ENCODE measurements at regions not wholly inside any gene's neighbourhood (a gene's known extent, or its start where the extent isn't known, plus 50 kb on each side); places are given as distances from the start of the nearest gene placed in this dataset.

DNA sequence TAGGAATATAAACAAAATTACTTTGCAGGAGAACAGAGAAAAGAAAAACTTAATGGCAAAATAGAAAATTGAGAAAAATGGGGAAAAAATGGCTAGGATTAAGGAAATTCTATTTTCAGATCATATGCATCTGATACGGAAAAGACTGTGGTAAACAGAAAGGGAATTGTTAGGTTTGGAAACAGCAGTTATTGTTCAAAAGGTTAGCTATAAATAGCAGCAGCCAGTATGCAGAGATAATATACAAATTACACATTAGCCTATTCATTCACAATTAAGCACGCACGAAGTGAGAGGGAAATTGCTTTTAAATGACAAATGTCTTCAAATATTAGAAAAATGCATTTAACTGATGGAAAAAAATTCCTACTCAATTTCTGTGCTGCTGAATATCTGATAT lies 224.1 kb upstream of the FAM3C start:
- H3K79me2 ChIP-seq (ENCODE audit: insufficient read depth, low read length), result no peaks in the 10 kb centered on the region
- H4K20me1 ChIP-seq (ENCODE audit: insufficient read depth, low read length, poor library complexity, severe bottlenecking), result no peaks in the 10 kb centered on the region
- no peak overlapping the region for H3K9ac ChIP-seq (ENCODE audit: low read depth, low read length, poor library complexity, severe bottlenecking)
- no peaks in the 10 kb centered on the region for H3F3A ChIP-seq (ENCODE audit: low read depth)
- no peaks in the 10 kb centered on the region for H3K4me1 ChIP-seq (ENCODE audit: insufficient read depth, low read length, poor library complexity, severe bottlenecking)
- H3K4me3 ChIP-seq (ENCODE audit: low read length, poor library complexity, severe bottlenecking), result no peak overlapping the region
- no peaks in the 10 kb centered on the region for H3K9me3 ChIP-seq (ENCODE audit: insufficient read depth, low read depth, low read length)
- H2AFZ ChIP-seq (ENCODE audit: low read length), result no peak overlapping the region
- no peaks in the 10 kb centered on the region for H3K27me3 ChIP-seq (ENCODE audit: insufficient read depth, low read length, poor library complexity, severe bottlenecking)
- H3K4me2 ChIP-seq (ENCODE audit: low read depth, low read length, poor library complexity, severe bottlenecking), result no peak overlapping the region
- no peak for TF ChIP-seq EZH2phosphoT487 (IDR thresholded peaks at IDR 0.05; ENCODE audit: borderline replicate concordance)
- TF ChIP-seq, protein P1, sequence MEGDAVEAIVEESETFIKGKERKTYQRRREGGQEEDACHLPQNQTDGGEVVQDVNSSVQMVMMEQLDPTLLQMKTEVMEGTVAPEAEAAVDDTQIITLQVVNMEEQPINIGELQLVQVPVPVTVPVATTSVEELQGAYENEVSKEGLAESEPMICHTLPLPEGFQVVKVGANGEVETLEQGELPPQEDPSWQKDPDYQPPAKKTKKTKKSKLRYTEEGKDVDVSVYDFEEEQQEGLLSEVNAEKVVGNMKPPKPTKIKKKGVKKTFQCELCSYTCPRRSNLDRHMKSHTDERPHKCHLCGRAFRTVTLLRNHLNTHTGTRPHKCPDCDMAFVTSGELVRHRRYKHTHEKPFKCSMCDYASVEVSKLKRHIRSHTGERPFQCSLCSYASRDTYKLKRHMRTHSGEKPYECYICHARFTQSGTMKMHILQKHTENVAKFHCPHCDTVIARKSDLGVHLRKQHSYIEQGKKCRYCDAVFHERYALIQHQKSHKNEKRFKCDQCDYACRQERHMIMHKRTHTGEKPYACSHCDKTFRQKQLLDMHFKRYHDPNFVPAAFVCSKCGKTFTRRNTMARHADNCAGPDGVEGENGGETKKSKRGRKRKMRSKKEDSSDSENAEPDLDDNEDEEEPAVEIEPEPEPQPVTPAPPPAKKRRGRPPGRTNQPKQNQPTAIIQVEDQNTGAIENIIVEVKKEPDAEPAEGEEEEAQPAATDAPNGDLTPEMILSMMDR (conservative IDR thresholded peaks at IDR 0.05; ENCODE audit: low read length), result no peak
- H3K36me3 ChIP-seq (ENCODE audit: insufficient read depth, low read length), result no peaks in the 10 kb centered on the region
- H3K9me2 ChIP-seq (replicated peaks; ENCODE audit: low read depth, low read length), result no peaks in the 10 kb centered on the region

DNA sequence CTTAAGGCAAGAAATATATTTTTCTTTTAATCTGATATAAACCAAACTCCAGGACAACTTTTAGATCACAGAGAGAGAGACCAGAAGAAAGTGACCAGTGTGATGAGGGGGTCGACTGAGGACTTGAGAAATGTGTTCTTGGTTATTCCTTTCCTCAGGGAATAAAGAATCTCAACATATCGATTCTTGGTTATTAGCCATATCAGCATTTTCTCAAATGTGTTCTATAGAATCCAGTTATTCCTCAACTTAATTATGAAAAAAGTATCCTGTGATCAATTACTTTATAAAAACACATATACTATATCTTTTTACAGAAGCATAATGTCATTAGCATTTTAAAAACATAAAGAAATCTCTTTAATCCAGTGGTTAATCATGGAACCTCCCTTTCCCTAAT lies 222.1 kb upstream of the FAM3C start:
- Histone ChIP-seq H3K9ac (ENCODE audit: low read depth, low read length, poor library complexity, severe bottlenecking) (no peak overlapping the region), H3K4me3 (ENCODE audit: low read length, poor library complexity, severe bottlenecking) (no peak overlapping the region), H3K27me3 (ENCODE audit: insufficient read depth, low read length, poor library complexity, severe bottlenecking) (no peaks in the 10 kb centered on the region), H3F3A (ENCODE audit: low read depth) (no peaks in the 10 kb centered on the region), H3K36me3 (ENCODE audit: insufficient read depth, low read length) (no peaks in the 10 kb centered on the region), H2AFZ (ENCODE audit: low read length) (no peak overlapping the region), H4K20me1 (ENCODE audit: insufficient read depth, low read length, poor library complexity, severe bottlenecking) (no peaks in the 10 kb centered on the region), H3K9me3 (ENCODE audit: insufficient read depth, low read depth, low read length) (no peaks in the 10 kb centered on the region), H3K79me2 (ENCODE audit: insufficient read depth, low read length) (no peaks in the 10 kb centered on the region), H3K4me1 (ENCODE audit: insufficient read depth, low read length, poor library complexity, severe bottlenecking) (no peaks in the 10 kb centered on the region), H3K9me2 (replicated peaks; ENCODE audit: low read depth, low read length) (no peaks in the 10 kb centered on the region), H3K4me2 (ENCODE audit: low read depth, low read length, poor library complexity, severe bottlenecking) (no peak overlapping the region)
- no peak for TF ChIP-seq EZH2phosphoT487 (IDR thresholded peaks at IDR 0.05; ENCODE audit: borderline replicate concordance)
- TF ChIP-seq, protein P1 (conservative IDR thresholded peaks at IDR 0.05; ENCODE audit: low read length), result no peak

DNA sequence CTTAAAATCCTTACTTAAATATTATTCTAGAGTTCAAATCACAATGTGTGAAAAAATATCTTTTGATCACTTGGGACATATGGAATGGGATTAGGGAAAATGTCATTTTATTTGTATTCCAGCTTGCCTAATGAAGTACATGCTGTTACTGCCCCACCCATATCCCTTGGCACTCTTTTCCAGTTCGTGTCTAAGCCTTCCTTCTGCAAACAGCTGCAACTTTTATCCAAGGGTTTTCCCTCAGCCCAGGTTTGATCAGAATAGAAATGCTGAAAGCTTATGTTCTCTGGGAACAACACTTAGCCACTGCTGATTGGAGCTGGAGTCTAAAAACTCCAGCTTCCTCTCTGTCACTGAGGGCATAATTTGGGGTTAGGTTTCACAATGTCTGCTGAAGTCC lies 214.1 kb upstream of the FAM3C start:
- Histone ChIP-seq H3K79me2 (ENCODE audit: insufficient read depth, low read length) (no peaks in the 10 kb centered on the region), H3F3A (ENCODE audit: low read depth) (no peaks in the 10 kb centered on the region), H3K4me2 (ENCODE audit: low read depth, low read length, poor library complexity, severe bottlenecking) (no peak overlapping the region), H2AFZ (ENCODE audit: low read length) (no peak overlapping the region), H3K9ac (ENCODE audit: low read depth, low read length, poor library complexity, severe bottlenecking) (no peak overlapping the region), H3K36me3 (ENCODE audit: insufficient read depth, low read length) (no peaks in the 10 kb centered on the region), H3K9me2 (replicated peaks; ENCODE audit: low read depth, low read length) (no peaks in the 10 kb centered on the region), H3K9me3 (ENCODE audit: insufficient read depth, low read depth, low read length) (no peaks in the 10 kb centered on the region; the same call in 1 of the 2 replicates), H3K27me3 (ENCODE audit: insufficient read depth, low read length, poor library complexity, severe bottlenecking) (no peaks in the 10 kb centered on the region), H3K4me1 (ENCODE audit: insufficient read depth, low read length, poor library complexity, severe bottlenecking) (no peaks in the 10 kb centered on the region), H3K4me3 (ENCODE audit: low read length, poor library complexity, severe bottlenecking) (no peak overlapping the region), H4K20me1 (ENCODE audit: insufficient read depth, low read length, poor library complexity, severe bottlenecking) (no peaks in the 10 kb centered on the region)
- TF ChIP-seq EZH2phosphoT487 (IDR thresholded peaks at IDR 0.05; ENCODE audit: borderline replicate concordance), result no peak
- TF ChIP-seq, protein P1 (conservative IDR thresholded peaks at IDR 0.05; ENCODE audit: low read length), result no peak

All from Loucy (cell line).